GM21515 (cell line): ENCODE measurements at regions not wholly inside any gene's neighbourhood (a gene's known extent, or its start where the extent isn't known, plus 50 kb on each side); places are given as distances from the start of the nearest gene placed in this dataset.
"Not testable (repeated sequence)": the region's sequence is repeated elsewhere in the genome, so short reads cannot be mapped to it uniquely, and the experiment has no call there.

Experiments used
- ATAC-seq: cut with Tn5 transposase; IDR thresholded peaks from one replicate; pipeline ENCODE4 v1.9.1; 2021; ENCODE audit not compliant: unreplicated experiment

DNA sequence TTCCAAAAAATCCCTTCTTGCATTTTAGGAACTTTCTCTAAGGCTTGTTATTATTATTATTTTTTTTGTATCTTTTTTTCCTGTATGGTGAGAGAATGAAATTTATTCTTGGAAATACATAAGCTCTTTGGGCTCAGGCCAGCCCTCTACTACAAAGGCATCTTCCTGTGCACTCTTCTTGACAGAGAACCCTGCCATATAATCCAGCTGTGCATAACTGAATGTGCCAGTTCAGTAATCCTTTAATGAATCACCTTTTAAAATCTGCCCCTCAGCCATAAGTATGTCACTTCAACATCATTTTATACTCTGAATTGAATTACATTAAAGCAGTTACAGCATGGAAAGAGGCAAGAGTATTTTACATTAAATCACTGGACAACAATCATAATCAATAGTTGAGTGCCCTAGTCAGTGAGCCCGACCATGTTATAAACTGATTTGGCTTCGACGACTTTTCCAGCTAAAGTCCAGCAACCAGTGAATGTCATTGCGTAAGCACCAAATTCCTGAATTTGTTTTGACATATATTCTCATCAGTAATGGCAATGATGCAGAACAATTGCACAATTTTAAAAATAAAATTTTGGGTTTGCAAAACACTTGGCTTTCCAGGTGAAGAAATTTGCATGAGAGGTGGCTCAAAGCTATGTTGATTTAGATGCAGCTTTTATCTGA, 59.2 kb upstream of the KCNK2 start:
- ATAC-seq = no peak

DNA sequence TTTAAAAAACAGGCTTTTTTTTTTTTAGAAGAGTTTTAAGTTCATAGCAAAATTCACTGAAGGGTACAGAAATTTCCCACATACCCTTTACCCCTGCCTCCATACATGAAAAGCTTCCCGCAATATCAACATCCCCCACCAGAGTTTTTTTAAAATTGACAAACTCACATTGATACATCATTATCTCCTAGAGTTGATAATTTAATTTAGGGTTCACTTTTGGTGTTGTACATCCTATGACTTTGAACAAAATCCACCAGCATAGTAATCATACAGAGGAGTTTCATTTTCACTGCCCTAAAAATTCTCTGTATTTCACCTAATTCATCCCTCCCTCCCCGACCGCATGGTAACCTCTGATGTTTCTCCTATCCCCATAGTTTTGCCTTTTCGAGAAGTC, 53.6 kb upstream of the KCNK2 start:
- no peak for ATAC-seq

DNA sequence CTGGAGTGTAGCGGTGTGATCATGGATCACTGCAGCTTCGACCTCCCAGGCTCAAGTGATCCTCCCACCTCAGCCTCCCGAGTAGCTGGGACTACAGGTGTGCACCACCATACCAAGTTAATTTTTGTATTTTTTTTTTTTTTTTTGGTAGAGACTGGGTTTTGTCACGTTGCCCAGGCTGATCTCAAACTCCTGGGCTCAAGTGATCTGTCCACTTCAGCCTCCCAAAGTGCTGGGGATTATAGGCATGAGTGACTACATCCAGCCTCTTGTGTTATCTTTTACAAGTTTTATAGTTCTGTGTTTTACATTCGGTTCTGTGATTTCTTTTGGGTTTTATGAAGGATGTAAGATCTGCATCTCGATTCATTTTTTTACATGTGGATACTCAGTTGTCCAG, 52.0 kb upstream of the KCNK2 start:
- ATAC-seq = not testable (repeated sequence)

DNA sequence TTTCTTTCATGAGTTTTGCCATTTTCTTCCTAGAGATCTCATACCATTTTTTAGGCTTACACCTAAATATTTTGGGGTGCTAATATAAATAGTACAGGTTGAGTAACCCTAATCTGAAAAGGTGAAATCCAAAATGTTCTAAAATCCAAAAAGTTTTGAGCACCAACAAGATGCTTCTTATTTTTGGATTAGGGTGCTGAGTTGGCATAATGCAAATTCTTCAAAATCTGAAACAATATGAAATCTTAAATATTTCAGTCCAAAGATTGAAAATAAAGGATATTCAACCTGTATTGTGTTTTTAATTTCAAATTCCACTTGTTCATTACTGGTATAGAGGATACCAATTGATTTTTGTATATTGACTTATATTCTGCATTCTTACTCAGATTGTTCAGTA, 51.1 kb upstream of the KCNK2 start:
- ATAC-seq = no peak
